IMR-90 (cell line): ENCODE measurements at regions not wholly inside any gene's neighbourhood (a gene's known extent, or its start where the extent isn't known, plus 50 kb on each side); places are given as distances from the start of the nearest gene placed in this dataset.

Experiments used
- ATAC-seq: fragments of 200-7000 bp; cut with Tn5 transposase; 2 replicates; pipeline ENCODE4 v1.9.1; 2020; ENCODE audit warnings: low read depth, mild to moderate bottlenecking, moderate library complexity
- BruUV-seq: library from RNA; stranded (reverse); fragments of 400-500 nt; replicated peaks from 2 replicates; lab custom pipeline; 2021; lab: Mats Ljungman, UMichigan
- CTCF ChIA-PET: fragments of 300-600 bp; formaldehyde crosslinking; extraction: SDS; loops from one replicate; lab custom pipeline; 2021; ENCODE audit warnings: antibody characterized with exemption; lab: Yijun Ruan, JAX
- POLR2A ChIA-PET: fragments of 300-600 bp; sonication (Branson Sonifier 250); formaldehyde crosslinking; loops from one replicate; lab custom pipeline; 2022; ENCODE audit warnings: antibody characterized with exemption; ENCODE audit not compliant: unreplicated experiment; lab: Charles Lee
- DNase-seq: peaks from one replicate; pipeline ENCODE4 v3.0.0; 2013
- H2AFZ ChIP-seq: replicated peaks from 2 replicates; pipeline ENCODE3; 2013; ENCODE audit warnings: low read length, mild to moderate bottlenecking; ENCODE audit not compliant: poor library complexity
- H2AK5ac ChIP-seq: 2 replicates; pipeline ENCODE4 v1.6.1; 2013; ENCODE audit warnings: low read depth, low read length, inconsistent platforms
- H2AK9ac ChIP-seq: replicated peaks from 2 replicates; pipeline ENCODE3; 2013; ENCODE audit warnings: mild to moderate bottlenecking, low read depth, low read length, moderate library complexity; ENCODE audit not compliant: poor library complexity
- H2BK120ac ChIP-seq: 2 replicates; pipeline ENCODE4 v1.6.1; 2013; ENCODE audit warnings: low read depth, low read length, inconsistent platforms
- H2BK15ac ChIP-seq: 3 replicates; pipeline ENCODE4 v1.6.1; 2013; ENCODE audit warnings: low read depth, low read length, inconsistent platforms
- H2BK20ac ChIP-seq: 2 replicates; pipeline ENCODE4 v1.6.1; 2013; ENCODE audit warnings: low read depth, mild to moderate bottlenecking, inconsistent platforms, low read length, moderate library complexity
- H2BK5ac ChIP-seq: 2 replicates; pipeline ENCODE4 v1.6.1; 2013; ENCODE audit warnings: mild to moderate bottlenecking, low read depth, low read length, inconsistent platforms; ENCODE audit not compliant: poor library complexity, severe bottlenecking
- H3K14ac ChIP-seq: replicated peaks from 2 replicates; pipeline ENCODE4 v1.6.1; 2013; ENCODE audit warnings: low read depth, low read length, inconsistent platforms
- H3K18ac ChIP-seq: 2 replicates; pipeline ENCODE4 v1.6.1; 2013; ENCODE audit warnings: low read depth, low read length, control low read depth
- H3K23ac ChIP-seq: 2 replicates; pipeline ENCODE4 v1.6.1; 2013; ENCODE audit warnings: low read depth, low read length, inconsistent platforms
- H3K27ac ChIP-seq: 2 replicates; pipeline ENCODE4 v1.5.1; 2013; ENCODE audit warnings: mild to moderate bottlenecking, control low read depth, low read length; ENCODE audit not compliant: insufficient read depth
- H3K27me3 ChIP-seq: 2 replicates; pipeline ENCODE4 v1.6.1; 2013; ENCODE audit warnings: low read length; ENCODE audit not compliant: control insufficient read depth, insufficient read depth
- H3K36me3 ChIP-seq: 2 replicates; pipeline ENCODE4 v1.6.1; 2013; ENCODE audit warnings: low read length, mixed read lengths; ENCODE audit not compliant: control insufficient read depth, insufficient read depth
- H3K4ac ChIP-seq: 2 replicates; pipeline ENCODE4 v1.6.1; 2013; ENCODE audit warnings: low read depth, low read length, inconsistent platforms
- H3K4me1 ChIP-seq: 2 replicates; pipeline ENCODE4 v1.6.1; 2013; ENCODE audit warnings: low read length, mixed read lengths; ENCODE audit not compliant: control insufficient read depth, insufficient read depth
- H3K4me2 ChIP-seq: 2 replicates; pipeline ENCODE4 v1.6.1; 2013; ENCODE audit warnings: low read depth, mild to moderate bottlenecking, control low read depth, low read length, moderate library complexity
- H3K4me3 ChIP-seq: 2 replicates; pipeline ENCODE4 v1.5.1; 2013; ENCODE audit warnings: low read depth, mild to moderate bottlenecking, control low read depth, low read length, moderate library complexity; ENCODE audit not compliant: insufficient read depth
- H3K56ac ChIP-seq: 2 replicates; pipeline ENCODE4 v1.6.1; 2013; ENCODE audit warnings: low read length, inconsistent platforms; ENCODE audit not compliant: insufficient read depth; ENCODE audit errors: extremely low read depth
- H3K79me1 ChIP-seq, 2 experiments: 2 replicates each; pipeline ENCODE4 v1.6.1; 2013; ENCODE audit warnings: low read length in 2 of 2, inconsistent platforms in 1 of 2, low read depth in 1 of 2
- H3K9ac ChIP-seq: 2 replicates; pipeline ENCODE4 v1.6.1; 2013; ENCODE audit warnings: low read depth, low read length, control low read depth
- H3K9me1 ChIP-seq: 2 replicates; pipeline ENCODE4 v1.6.1; 2013; ENCODE audit warnings: low read length, inconsistent platforms; ENCODE audit not compliant: insufficient read depth
- H3K9me3 ChIP-seq: 2 replicates; pipeline ENCODE4 v1.6.1; 2013; ENCODE audit warnings: low read length; ENCODE audit not compliant: control insufficient read depth, insufficient read depth
- H4K20me1 ChIP-seq: 2 replicates; pipeline ENCODE4 v1.6.1; 2013; ENCODE audit warnings: low read length, inconsistent platforms; ENCODE audit not compliant: insufficient read depth
- H4K5ac ChIP-seq: 2 replicates; pipeline ENCODE4 v1.6.1; 2013; ENCODE audit warnings: mild to moderate bottlenecking, low read depth, low read length, control low read depth
- H4K8ac ChIP-seq, 2 experiments: 2 replicates each; pipeline ENCODE4 v1.6.1; 2013; ENCODE audit warnings: low read depth in 2 of 2, low read length in 2 of 2, control low read depth in 1 of 2, inconsistent platforms in 1 of 2
- H4K91ac ChIP-seq: 2 replicates; pipeline ENCODE4 v1.6.1; 2013; ENCODE audit warnings: low read depth, low read length, inconsistent platforms; ENCODE audit not compliant: insufficient read depth
- BHLHE40 ChIP-seq: fragments of 150-350 bp; IDR thresholded peaks from 2 replicates; pipeline ENCODE4 v1.6.1; 2016; ENCODE audit warnings: mild to moderate bottlenecking, low read depth, low read length
- CEBPB ChIP-seq: IDR thresholded peaks from 2 replicates; pipeline ENCODE4 v1.6.1; 2012; ENCODE audit warnings: low read depth, low read length, improper control_type of control experiment
- CHD1 ChIP-seq: IDR thresholded peaks from 2 replicates; pipeline ENCODE4 v1.6.1; 2012; ENCODE audit warnings: low read depth, low read length, improper control_type of control experiment
- ELK1 ChIP-seq: fragments of 150-350 bp; IDR thresholded peaks from 2 replicates; pipeline ENCODE4 v1.6.1; 2016; ENCODE audit warnings: low read depth, mild to moderate bottlenecking, low read length, moderate library complexity, borderline replicate concordance
- MAFK ChIP-seq: IDR thresholded peaks from 2 replicates; pipeline ENCODE4 v1.6.1; 2012; ENCODE audit warnings: low read depth, low read length, improper control_type of control experiment
- MAZ ChIP-seq: IDR thresholded peaks from 2 replicates; pipeline ENCODE4 v1.6.1; 2012; ENCODE audit warnings: low read depth, mild to moderate bottlenecking, low read length, improper control_type of control experiment, moderate library complexity, borderline replicate concordance
- MXI1 ChIP-seq: IDR thresholded peaks from 2 replicates; pipeline ENCODE4 v1.6.1; 2012; ENCODE audit warnings: low read depth, mild to moderate bottlenecking, low read length, moderate library complexity, borderline replicate concordance
- RCOR1 ChIP-seq: IDR thresholded peaks from 2 replicates; pipeline ENCODE4 v1.6.1; 2012; ENCODE audit warnings: mild to moderate bottlenecking, low read length, improper control_type of control experiment; ENCODE audit not compliant: insufficient replicate concordance
- SMC3 ChIP-seq: fragments of 150-350 bp; IDR thresholded peaks from 2 replicates; pipeline ENCODE4 v1.6.1; 2016; ENCODE audit warnings: low read depth, mild to moderate bottlenecking, antibody characterized with exemption, low read length, moderate library complexity
- WGBS, 2 experiments: methylation state at CpG; one replicate each; pipeline versions ENCODE4 v1.1.5 to v1.1.7; 2013; ENCODE audit warnings: missing lambda C conversion rate in 2 of 2; ENCODE audit not compliant: insufficient read length in 1 of 2; ENCODE audit errors: extremely low coverage in 2 of 2; 5-methylcytosine and 5-hydroxymethylcytosine counted together
- dilution Hi-C: fragments of 300-500 bp; cut with HindIII; formaldehyde crosslinking; loops from one replicate; pipeline ENCODE4 v1.14.3; 2018; ENCODE audit warnings: low sequenced_read_pairs; ENCODE audit not compliant: unreplicated experiment
- in situ Hi-C: fragments of 300-500 bp; cut with MboI; formaldehyde crosslinking; loops from 3 replicates; pipeline ENCODE4 v1.14.3; 2019; ENCODE audit warnings: low sequenced_read_pairs, inconsistent platforms, mixed read lengths
- intact Hi-C: fragments of 100-400 bp; cut with micrococcal nuclease; formaldehyde crosslinking; loops from 2 replicates; pipeline ENCODE4 v1.10.0; 2022

GRCh38 chr7:25552998-25553397 lies 324.7 kb upstream of the NPVF start:
- Histone ChIP-seq H3K9me1 (no peaks in the 10 kb centered on the region; the same call in 1 of the 2 replicates), H3K36me3 (no peaks in the 10 kb centered on the region), H2BK120ac (no peak overlapping the region), H3K79me1 (no peaks in the 10 kb centered on the region), H3K4me3 (no peak overlapping the region), H2AK5ac (no peak overlapping the region), H3K27me3 (no peaks in the 10 kb centered on the region), H3K56ac (no peak overlapping the region), H2BK15ac (no peak overlapping the region), H2AFZ (no peak overlapping the region), H4K91ac (no peak overlapping the region), H2BK5ac (no peak overlapping the region), H4K8ac (no peak overlapping the region), H3K27ac (no peak overlapping the region), H3K23ac (no peak overlapping the region), H3K14ac (no peak overlapping the region), H3K4ac (no peak overlapping the region), H3K4me2 (no peak overlapping the region), H3K4me1 (no peaks in the 10 kb centered on the region), H3K9ac (no peak overlapping the region), H3K9me3 (no peaks in the 10 kb centered on the region), H3K18ac (no peak overlapping the region), H4K5ac (no peak overlapping the region), H2AK9ac (no peak overlapping the region), H2BK20ac (no peak overlapping the region), H4K20me1 (no peaks in the 10 kb centered on the region)
- no TSS peak for BruUV-seq
- TF ChIP-seq MAZ (no peak), SMC3 (no peak), CHD1 (no peak), RCOR1 (no peak), MAFK (no peak), BHLHE40 (no peak), ELK1 (no peak), CEBPB (no peak), MXI1 (no peak)
- CTCF ChIA-PET, result no interaction called here
- dilution Hi-C loops (no loop called here), in situ Hi-C loops (no loop called here), intact Hi-C loops (no loop called here)
- ATAC-seq (no peak), DNase-seq (no peak)
- 60% methylated on average over 1 of the region's 3 CpGs; no CpG with 5 or more reads in 1 of the 2 experiments for WGBS, 2 experiments
- POLR2A ChIA-PET, result no interaction called here
